IMR-90 (cell line): ENCODE measurements at regions not wholly inside any gene's neighbourhood (a gene's known extent, or its start where the extent isn't known, plus 50 kb on each side); places are given as distances from the start of the nearest gene placed in this dataset.

Experiments used
- BHLHE40 ChIP-seq: fragments of 150-350 bp; IDR thresholded peaks from 2 replicates; pipeline ENCODE4 v1.6.1; 2016; ENCODE audit warnings: mild to moderate bottlenecking, low read depth, low read length
- CEBPB ChIP-seq: IDR thresholded peaks from 2 replicates; pipeline ENCODE4 v1.6.1; 2012; ENCODE audit warnings: low read depth, low read length, improper control_type of control experiment
- CHD1 ChIP-seq: IDR thresholded peaks from 2 replicates; pipeline ENCODE4 v1.6.1; 2012; ENCODE audit warnings: low read depth, low read length, improper control_type of control experiment
- ELK1 ChIP-seq: fragments of 150-350 bp; IDR thresholded peaks from 2 replicates; pipeline ENCODE4 v1.6.1; 2016; ENCODE audit warnings: low read depth, mild to moderate bottlenecking, low read length, moderate library complexity, borderline replicate concordance
- FOS ChIP-seq: fragments of 150-350 bp; IDR thresholded peaks from 2 replicates; pipeline ENCODE4 v1.6.1; 2016; ENCODE audit warnings: low read depth, low read length
- MXI1 ChIP-seq: IDR thresholded peaks from 2 replicates; pipeline ENCODE4 v1.6.1; 2012; ENCODE audit warnings: low read depth, mild to moderate bottlenecking, low read length, moderate library complexity, borderline replicate concordance
- NFE2L2 ChIP-seq: fragments of 150-350 bp; IDR thresholded peaks from 2 replicates; pipeline ENCODE4 v1.6.1; 2016; ENCODE audit warnings: low read depth, mild to moderate bottlenecking, low read length
- POLR2A ChIP-seq: IDR thresholded peaks from 2 replicates; pipeline ENCODE4 v1.6.1; 2012; ENCODE audit warnings: mild to moderate bottlenecking, low read depth, low read length
- RAD21 ChIP-seq: IDR thresholded peaks from 2 replicates; pipeline ENCODE4 v1.6.1; 2012; ENCODE audit warnings: low read length, improper control_type of control experiment
- RCOR1 ChIP-seq: IDR thresholded peaks from 2 replicates; pipeline ENCODE4 v1.6.1; 2012; ENCODE audit warnings: mild to moderate bottlenecking, low read length, improper control_type of control experiment; ENCODE audit not compliant: insufficient replicate concordance
- RFX5 ChIP-seq: IDR thresholded peaks from 2 replicates; pipeline ENCODE4 v1.8.0; 2012; ENCODE audit warnings: low read depth, mild to moderate bottlenecking, low read length, moderate library complexity
- SMC3 ChIP-seq: fragments of 150-350 bp; IDR thresholded peaks from 2 replicates; pipeline ENCODE4 v1.6.1; 2016; ENCODE audit warnings: low read depth, mild to moderate bottlenecking, antibody characterized with exemption, low read length, moderate library complexity
- USF2 ChIP-seq: fragments of 150-350 bp; IDR thresholded peaks from 2 replicates; pipeline ENCODE4 v1.6.1; 2017; ENCODE audit warnings: mild to moderate bottlenecking, antibody characterized with exemption, low read length, low read depth
- TF ChIP-seq, protein P1 (sequence below): conservative IDR thresholded peaks from 2 replicates; pipeline ENCODE4 v1.5.1; 2012; ENCODE audit warnings: mild to moderate bottlenecking, low read depth, low read length, improper control_type of control experiment

GRCh38 chr3:128569756-128570155, 76.8 kb upstream of the GATA2 start:
- TF ChIP-seq, protein P1, sequence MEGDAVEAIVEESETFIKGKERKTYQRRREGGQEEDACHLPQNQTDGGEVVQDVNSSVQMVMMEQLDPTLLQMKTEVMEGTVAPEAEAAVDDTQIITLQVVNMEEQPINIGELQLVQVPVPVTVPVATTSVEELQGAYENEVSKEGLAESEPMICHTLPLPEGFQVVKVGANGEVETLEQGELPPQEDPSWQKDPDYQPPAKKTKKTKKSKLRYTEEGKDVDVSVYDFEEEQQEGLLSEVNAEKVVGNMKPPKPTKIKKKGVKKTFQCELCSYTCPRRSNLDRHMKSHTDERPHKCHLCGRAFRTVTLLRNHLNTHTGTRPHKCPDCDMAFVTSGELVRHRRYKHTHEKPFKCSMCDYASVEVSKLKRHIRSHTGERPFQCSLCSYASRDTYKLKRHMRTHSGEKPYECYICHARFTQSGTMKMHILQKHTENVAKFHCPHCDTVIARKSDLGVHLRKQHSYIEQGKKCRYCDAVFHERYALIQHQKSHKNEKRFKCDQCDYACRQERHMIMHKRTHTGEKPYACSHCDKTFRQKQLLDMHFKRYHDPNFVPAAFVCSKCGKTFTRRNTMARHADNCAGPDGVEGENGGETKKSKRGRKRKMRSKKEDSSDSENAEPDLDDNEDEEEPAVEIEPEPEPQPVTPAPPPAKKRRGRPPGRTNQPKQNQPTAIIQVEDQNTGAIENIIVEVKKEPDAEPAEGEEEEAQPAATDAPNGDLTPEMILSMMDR: no peak
- no peak for TF ChIP-seq POLR2A
- no peak for TF ChIP-seq CEBPB
- no peak for TF ChIP-seq FOS
- no peak for TF ChIP-seq CHD1
- no peak for TF ChIP-seq RAD21
- TF ChIP-seq USF2: no peak
- TF ChIP-seq BHLHE40: no peak
- no peak for TF ChIP-seq RCOR1
- TF ChIP-seq MXI1: no peak
- no peak for TF ChIP-seq NFE2L2
- no peak for TF ChIP-seq ELK1
- TF ChIP-seq SMC3: no peak
- no peak for TF ChIP-seq RFX5
